ENCODE measurements at regions not wholly inside any gene's neighbourhood (a gene's known extent, or its start where the extent isn't known, plus 50 kb on each side); places are given as distances from the start of the nearest gene placed in this dataset.

- TF ChIP-seq CTCF (IDR thresholded peaks at IDR 0.05) (no peak), POLR2AphosphoS5 (IDR thresholded peaks at IDR 0.05) (no peak)
These were observed 83.6 kb upstream of the DLX6 start for GRCh38 chr7:96921771-96922170.

Measured in breast epithelium (tissue), 3 donors.